Mammary epithelial cell (primary cell): ENCODE measurements at regions not wholly inside any gene's neighbourhood (a gene's known extent, or its start where the extent isn't known, plus 50 kb on each side); places are given as distances from the start of the nearest gene placed in this dataset.

ENCODE experiments used
- CTCF ChIP-seq, 2 donors: IDR thresholded peaks in 1 of 2; conservative IDR thresholded peaks in 1 of 2; 2 replicates each; pipeline ENCODE4 v1.5.1; 2011 to 2012; ENCODE audit warnings: inconsistent platforms in 2 of 2, low read length in 2 of 2, mild to moderate bottlenecking in 2 of 2, control low read depth in 1 of 2, low read depth in 1 of 2; ENCODE audit not compliant: insufficient read depth in 1 of 2; ENCODE audit errors: extremely low read depth in 1 of 2
- EZH2 ChIP-seq: IDR thresholded peaks from 2 replicates; pipeline ENCODE4 v1.6.1; 2012; ENCODE audit warnings: low read length, inconsistent platforms, borderline replicate concordance

- TF ChIP-seq CTCF (conservative IDR thresholded peaks at IDR 0.05 in 1 of 2, IDR thresholded peaks at IDR 0.05 in 1 of 2; ENCODE audit: extremely low read depth in 1 of 2, insufficient read depth in 1 of 2, low read depth in 1 of 2, low read length in 2 of 2) = no peak
- no peak for TF ChIP-seq EZH2
Observed at GRCh38 chr20:20877079-20877478, 164.6 kb upstream of the RALGAPA2 start.
